CD4-positive, CD25-positive, alpha-beta regulatory T cell (primary cell): ENCODE measurements at regions not wholly inside any gene's neighbourhood (a gene's known extent, or its start where the extent isn't known, plus 50 kb on each side); places are given as distances from the start of the nearest gene placed in this dataset.

Experiments
- ATAC-seq, 2 donors: fragments of 150-1000 bp; cut with Tn5 transposase; one replicate each; pipeline ENCODE4 v1.10.0; 2021; ENCODE audit warnings: low read depth in 2 of 2, moderate number of reproducible peaks in 2 of 2, moderate library complexity in 1 of 2
- DNase-seq, 3 donors: peaks; one replicate each; pipeline versions ENCODE4 v3.0.0 to v3.0.0-alpha.2; 2012 to 2022; ENCODE audit warnings: mixed read lengths in 1 of 3
- H3K27ac ChIP-seq: one replicate; pipeline ENCODE4 v1.7.0; 2013; ENCODE audit warnings: mild to moderate bottlenecking, low read length; ENCODE audit not compliant: insufficient read depth, poor library complexity, severe bottlenecking
- H3K27me3 ChIP-seq: one replicate; pipeline ENCODE4 v1.7.0; 2013; ENCODE audit warnings: low read length; ENCODE audit not compliant: control insufficient read depth, insufficient read depth
- H3K36me3 ChIP-seq: one replicate; pipeline ENCODE4 v1.7.0; 2013; ENCODE audit warnings: mild to moderate bottlenecking, low read length, moderate library complexity; ENCODE audit not compliant: control insufficient read depth, insufficient read depth
- H3K4me1 ChIP-seq: 2 replicates; pipeline ENCODE4 v1.7.0; 2013; ENCODE audit warnings: mild to moderate bottlenecking, low read length; ENCODE audit not compliant: insufficient read depth, control insufficient read depth, poor library complexity, severe bottlenecking
- H3K4me3 ChIP-seq: one replicate; pipeline ENCODE4 v1.7.0; 2013; ENCODE audit warnings: low read depth, mild to moderate bottlenecking, low read length, moderate library complexity
- H3K9me3 ChIP-seq, 2 experiments: 1 replicate in 1 of 2; 2 replicates in 1 of 2; pipeline ENCODE4 v1.7.0; 2013; ENCODE audit warnings: low read length in 2 of 2, mild to moderate bottlenecking in 1 of 2, moderate library complexity in 1 of 2; ENCODE audit not compliant: control insufficient read depth in 2 of 2
- H3K27ac Mint-ChIP-seq, 3 donors: one replicate each; pipeline ENCODE4 v1.8.0; 2020 to 2022; ENCODE audit warnings: mild to moderate bottlenecking in 3 of 3, mixed read lengths in 3 of 3, moderate library complexity in 2 of 3
- H3K27me3 Mint-ChIP-seq: one replicate; pipeline ENCODE4 v1.8.0; 2022; ENCODE audit warnings: mild to moderate bottlenecking, mixed read lengths
- H3K36me3 Mint-ChIP-seq: one replicate; pipeline ENCODE4 v1.8.0; 2020; ENCODE audit warnings: mixed read lengths
- H3K4me1 Mint-ChIP-seq, 4 donors: one replicate each; pipeline ENCODE4 v1.8.0; 2020 to 2022; ENCODE audit warnings: mixed read lengths in 4 of 4, mild to moderate bottlenecking in 1 of 4
- H3K4me3 Mint-ChIP-seq, 4 donors: one replicate each; pipeline ENCODE4 v1.8.0; 2020 to 2022; ENCODE audit warnings: mild to moderate bottlenecking in 4 of 4, mixed read lengths in 4 of 4, moderate library complexity in 3 of 4
- H3K9me3 Mint-ChIP-seq, 7 donors: one replicate each; pipeline ENCODE4 v1.8.0; 2020 to 2022; ENCODE audit warnings: mixed read lengths in 7 of 7, mild to moderate bottlenecking in 3 of 7, moderate library complexity in 2 of 7

DNA sequence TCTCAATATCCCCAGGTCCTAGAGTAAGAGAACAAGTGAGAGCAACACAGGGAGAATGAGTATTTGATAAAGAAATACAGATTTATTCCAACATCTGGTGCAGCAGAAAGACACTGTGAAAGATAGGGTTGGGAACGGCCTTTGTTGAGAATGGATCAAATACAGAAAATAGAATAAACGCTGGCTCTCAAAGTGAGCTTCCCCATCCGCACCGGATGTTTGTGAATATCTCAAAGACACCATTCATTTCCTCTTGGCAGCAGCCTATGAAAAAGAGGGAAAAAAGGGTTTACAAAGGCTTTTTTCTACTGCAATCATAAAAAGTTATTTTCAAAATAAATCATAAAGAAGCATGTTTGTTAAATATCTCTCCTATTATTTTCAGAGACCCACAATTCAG is 279.3 kb downstream of the CASP12 start:
- Mint-ChIP-seq H3K4me1 (peaks cover 0 to 7% (median 5%) of the 10 kb centered on the region in 4 donors), H3K4me3 (no peak overlapping the region), H3K9me3 (peaks cover 0 to 7% (median 2%) of the 10 kb centered on the region in 7 donors), H3K36me3 (peaks cover 5% of the 10 kb centered on the region), H3K27ac (peak overlapping the region in 1 of 3 donors; percentile 27), H3K27me3 (no peaks in the 10 kb centered on the region)
- no peak for DNase-seq
- Histone ChIP-seq H3K27ac (no peak overlapping the region), H3K36me3 (no peaks in the 10 kb centered on the region), H3K4me3 (no peak overlapping the region), H3K4me1 (no peaks in the 10 kb centered on the region), H3K9me3 (no peaks in the 10 kb centered on the region), H3K27me3 (no peaks in the 10 kb centered on the region)
- ATAC-seq: no peak

DNA sequence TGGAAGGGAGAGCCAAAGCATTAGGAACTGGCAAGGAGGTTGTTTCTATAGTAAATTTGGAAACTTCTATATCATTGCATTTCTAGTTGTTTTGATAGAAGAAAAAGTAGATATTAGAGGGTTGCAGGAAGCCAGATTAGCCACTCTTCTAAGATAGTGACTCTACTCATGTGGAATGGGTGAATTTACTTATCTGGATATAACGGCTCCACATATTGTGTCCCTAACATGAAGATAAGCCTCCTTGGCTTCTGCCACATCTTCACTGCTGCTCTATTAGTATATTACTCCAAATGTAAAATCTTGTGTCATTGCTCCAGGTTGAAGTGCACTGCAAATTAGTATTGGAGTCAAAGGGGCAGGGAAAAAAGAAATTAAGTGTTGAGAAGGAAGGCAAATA is 283.3 kb downstream of the CASP12 start:
- ATAC-seq: no peak
- no peak overlapping the region for H3K27ac Mint-ChIP-seq
- peaks cover 5% of the 10 kb centered on the region for H3K36me3 Mint-ChIP-seq

DNA sequence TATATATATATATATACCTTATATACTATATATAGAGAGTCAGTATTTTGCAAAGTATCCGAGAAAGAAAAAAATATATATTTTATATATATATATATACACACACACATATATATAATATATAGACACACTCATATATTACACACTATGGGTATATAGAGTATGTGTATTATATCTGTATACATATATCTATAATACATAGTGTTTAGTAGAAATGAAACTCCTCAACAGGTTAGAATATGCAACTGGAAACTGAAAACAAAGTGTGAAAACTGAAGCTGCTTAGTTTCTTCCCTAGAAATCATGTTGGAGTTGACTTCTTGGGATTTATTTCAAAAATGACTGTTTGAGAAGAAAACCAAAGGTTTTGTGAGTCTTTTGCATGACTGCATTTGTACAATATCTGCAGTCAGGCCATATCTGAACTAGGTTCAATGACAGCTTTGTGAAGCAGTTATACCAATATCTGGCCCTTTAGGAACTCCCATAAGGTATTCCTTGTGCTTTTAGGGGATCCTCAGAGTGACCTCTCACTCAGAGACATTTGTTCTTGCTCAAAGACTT is 284.1 kb downstream of the CASP12 start:
- Histone ChIP-seq H3K4me3 (no peak overlapping the region), H3K36me3 (no peaks in the 10 kb centered on the region), H3K4me1 (peaks cover 10% of the 10 kb centered on the region), H3K9me3 (no peaks in the 10 kb centered on the region), H3K27me3 (no peaks in the 10 kb centered on the region), H3K27ac (no peak overlapping the region)
- Mint-ChIP-seq H3K4me1 (peaks cover 8 to 10% (median 10%) of the 10 kb centered on the region in 4 donors), H3K4me3 (no peak overlapping the region), H3K27ac (no peak overlapping the region), H3K36me3 (peaks cover 5% of the 10 kb centered on the region), H3K9me3 (peaks cover 0 to 7% (median 0%) of the 10 kb centered on the region in 7 donors), H3K27me3 (no peaks in the 10 kb centered on the region)
- no peak for ATAC-seq
- DNase-seq: no peak

More for the DNA sequence above, 283.3 kb downstream of the CASP12 start:
- Histone ChIP-seq H3K27ac (no peak overlapping the region), H3K27me3 (no peaks in the 10 kb centered on the region), H3K9me3 (no peaks in the 10 kb centered on the region), H3K36me3 (no peaks in the 10 kb centered on the region), H3K4me1 (peaks cover 2% of the 10 kb centered on the region), H3K4me3 (no peak overlapping the region)
- Mint-ChIP-seq H3K4me3 (no peak overlapping the region), H3K4me1 (peaks cover 2 to 5% (median 2%) of the 10 kb centered on the region in 4 donors), H3K9me3 (peaks cover 0 to 7% (median 0%) of the 10 kb centered on the region in 7 donors), H3K27me3 (no peaks in the 10 kb centered on the region)
- DNase-seq: no peak

- no peak for DNase-seq
- no peak for ATAC-seq
Observed at GRCh38 chr11:104610635-104611034, 287.6 kb downstream of the CASP12 start.

GRCh38 chr11:104609311-104610085 is 288.8 kb downstream of the CASP12 start:
- Mint-ChIP-seq H3K36me3 (no peaks in the 10 kb centered on the region), H3K4me1 (peaks cover 8 to 14% (median 10%) of the 10 kb centered on the region in 4 donors), H3K4me3 (no peak overlapping the region), H3K27ac (peak overlapping the region in 1 of 3 donors; percentile 10), H3K27me3 (no peaks in the 10 kb centered on the region), H3K9me3 (no peaks in the 10 kb centered on the region)
- H3K27ac ChIP-seq: no peak overlapping the region
- DNase-seq: peak; percentile 12 to 68 (median 61)
- H3K36me3 ChIP-seq: no peaks in the 10 kb centered on the region
- H3K9me3 ChIP-seq: no peaks in the 10 kb centered on the region
- H3K27me3 ChIP-seq: no peaks in the 10 kb centered on the region
- peaks cover 12% of the 10 kb centered on the region for H3K4me1 ChIP-seq
- peak; percentile 93 to 97 for ATAC-seq
- H3K4me3 ChIP-seq: no peak overlapping the region

More at GRCh38 chr11:104610635-104611034, 287.6 kb downstream of the CASP12 start:
- H3K36me3 ChIP-seq: no peaks in the 10 kb centered on the region
- H3K27me3 Mint-ChIP-seq: no peaks in the 10 kb centered on the region
- no peak overlapping the region for H3K4me3 Mint-ChIP-seq
- peaks cover 0 to 3% (median 0%) of the 10 kb centered on the region in 7 donors for H3K9me3 Mint-ChIP-seq
- H3K36me3 Mint-ChIP-seq: no peaks in the 10 kb centered on the region
- H3K27me3 ChIP-seq: no peaks in the 10 kb centered on the region
- H3K4me1 ChIP-seq: peaks cover 12% of the 10 kb centered on the region
- no peak overlapping the region for H3K27ac ChIP-seq
- no peak overlapping the region for H3K4me3 ChIP-seq
- peaks cover 8 to 14% (median 12%) of the 10 kb centered on the region in 4 donors for H3K4me1 Mint-ChIP-seq
- peak overlapping the region in 1 of 3 donors; percentile 28 for H3K27ac Mint-ChIP-seq
- H3K9me3 ChIP-seq: no peaks in the 10 kb centered on the region

DNA sequence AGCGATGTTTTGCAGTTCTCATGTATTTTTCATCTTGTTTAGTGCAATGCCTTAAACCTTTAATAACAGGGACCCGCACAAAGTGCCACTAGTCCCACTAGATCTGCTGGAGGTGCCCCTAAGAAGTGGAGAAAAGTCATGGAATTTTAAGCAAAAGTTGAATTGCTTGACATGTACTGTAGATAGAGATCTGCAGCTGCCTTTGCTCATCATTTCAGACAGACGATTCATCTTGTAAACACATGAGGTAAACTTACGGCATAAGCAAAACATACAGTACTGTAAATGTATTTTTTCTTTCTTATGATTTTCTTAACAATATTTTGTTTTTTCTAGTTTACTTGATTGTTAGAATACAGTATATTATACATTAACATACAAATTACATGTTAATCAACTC is 295.6 kb downstream of the CASP12 start:
- Mint-ChIP-seq H3K27ac (no peak overlapping the region), H3K36me3 (no peaks in the 10 kb centered on the region), H3K9me3 (peaks cover 0 to 18% (median 6%) of the 10 kb centered on the region in 7 donors), H3K4me1 (no peaks in the 10 kb centered on the region), H3K27me3 (no peaks in the 10 kb centered on the region), H3K4me3 (no peak overlapping the region)
- no peaks in the 10 kb centered on the region for H3K36me3 ChIP-seq
- DNase-seq (no peak), ATAC-seq (no peak)
- no peaks in the 10 kb centered on the region for H3K27me3 ChIP-seq
- no peak overlapping the region for H3K27ac ChIP-seq
- H3K4me1 ChIP-seq: no peaks in the 10 kb centered on the region
- H3K9me3 ChIP-seq: peaks cover 0 to 3% of the 10 kb centered on the region in 2 experiments
- H3K4me3 ChIP-seq: no peak overlapping the region

GRCh38 chr11:104594228-104594958 is 303.9 kb downstream of the CASP12 start:
- no peak overlapping the region for H3K27ac ChIP-seq
- H3K36me3 ChIP-seq: no peaks in the 10 kb centered on the region
- no peaks in the 10 kb centered on the region for H3K9me3 Mint-ChIP-seq
- no peaks in the 10 kb centered on the region for H3K27me3 ChIP-seq
- H3K27me3 Mint-ChIP-seq: peaks cover 6% of the 10 kb centered on the region
- no peak overlapping the region for H3K27ac Mint-ChIP-seq
- H3K9me3 ChIP-seq: no peaks in the 10 kb centered on the region
- ATAC-seq: peak; percentile 58 to 65
- peak in 1 of 3 donors; percentile 71 for DNase-seq
- no peaks in the 10 kb centered on the region for H3K36me3 Mint-ChIP-seq
- peaks cover 0 to 7% (median 4%) of the 10 kb centered on the region in 4 donors for H3K4me1 Mint-ChIP-seq
- H3K4me3 ChIP-seq: no peak overlapping the region
- no peaks in the 10 kb centered on the region for H3K4me1 ChIP-seq
- no peak overlapping the region for H3K4me3 Mint-ChIP-seq
